ENCODE measurements at regions not wholly inside any gene's neighbourhood (a gene's known extent, or its start where the extent isn't known, plus 50 kb on each side); places are given as distances from the start of the nearest gene placed in this dataset.

GRCh38 chr1:106189780-106190179 lies 866.7 kb upstream of the PRMT6 start:
- WGBS, 2 donors: 94 to 100% methylated on average over 2 of the region's 2 CpGs
- no peak for TF ChIP-seq POLR2A (IDR thresholded peaks at IDR 0.05)
- TF ChIP-seq, protein P1, sequence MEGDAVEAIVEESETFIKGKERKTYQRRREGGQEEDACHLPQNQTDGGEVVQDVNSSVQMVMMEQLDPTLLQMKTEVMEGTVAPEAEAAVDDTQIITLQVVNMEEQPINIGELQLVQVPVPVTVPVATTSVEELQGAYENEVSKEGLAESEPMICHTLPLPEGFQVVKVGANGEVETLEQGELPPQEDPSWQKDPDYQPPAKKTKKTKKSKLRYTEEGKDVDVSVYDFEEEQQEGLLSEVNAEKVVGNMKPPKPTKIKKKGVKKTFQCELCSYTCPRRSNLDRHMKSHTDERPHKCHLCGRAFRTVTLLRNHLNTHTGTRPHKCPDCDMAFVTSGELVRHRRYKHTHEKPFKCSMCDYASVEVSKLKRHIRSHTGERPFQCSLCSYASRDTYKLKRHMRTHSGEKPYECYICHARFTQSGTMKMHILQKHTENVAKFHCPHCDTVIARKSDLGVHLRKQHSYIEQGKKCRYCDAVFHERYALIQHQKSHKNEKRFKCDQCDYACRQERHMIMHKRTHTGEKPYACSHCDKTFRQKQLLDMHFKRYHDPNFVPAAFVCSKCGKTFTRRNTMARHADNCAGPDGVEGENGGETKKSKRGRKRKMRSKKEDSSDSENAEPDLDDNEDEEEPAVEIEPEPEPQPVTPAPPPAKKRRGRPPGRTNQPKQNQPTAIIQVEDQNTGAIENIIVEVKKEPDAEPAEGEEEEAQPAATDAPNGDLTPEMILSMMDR (IDR thresholded peaks at IDR 0.05): no peak
- no peaks in the 10 kb centered on the region for H3K4me1 ChIP-seq
- no peaks in the 10 kb centered on the region for H3K9me3 ChIP-seq
- DNase-seq: no peak
- no peaks in the 10 kb centered on the region for H3K36me3 ChIP-seq (ENCODE audit: low read depth, missing control alignments)
- no peak overlapping the region for H3K27ac ChIP-seq
- no peaks in the 10 kb centered on the region for H3K27me3 ChIP-seq
- no peak overlapping the region for H3K4me3 ChIP-seq
- intact Hi-C loops (cut with DNase I; ENCODE audit: low total_unique reads): no loop called here

GRCh38 chr1:106194206-106194605 lies 862.3 kb upstream of the PRMT6 start:
- H3K4me3 ChIP-seq: no peak overlapping the region
- TF ChIP-seq, protein P1 (IDR thresholded peaks at IDR 0.05): no peak
- TF ChIP-seq POLR2A (IDR thresholded peaks at IDR 0.05): no peak
- intact Hi-C loops (cut with DNase I; ENCODE audit: low total_unique reads): no loop called here

GRCh38 chr1:106200711-106201110 lies 855.8 kb upstream of the PRMT6 start:
- no peak overlapping the region for H3K27ac ChIP-seq
- TF ChIP-seq POLR2A (IDR thresholded peaks at IDR 0.05): no peak
- TF ChIP-seq, protein P1 (IDR thresholded peaks at IDR 0.05): no peak
- no peak overlapping the region for H3K4me3 ChIP-seq

More at GRCh38 chr1:106194206-106194605, 862.3 kb upstream of the PRMT6 start:
- Histone ChIP-seq H3K36me3 (ENCODE audit: low read depth, missing control alignments) (no peaks in the 10 kb centered on the region), H3K27ac (no peak overlapping the region), H3K4me1 (no peaks in the 10 kb centered on the region), H3K9me3 (no peaks in the 10 kb centered on the region), H3K27me3 (no peaks in the 10 kb centered on the region)
- no peak for DNase-seq

DNA sequence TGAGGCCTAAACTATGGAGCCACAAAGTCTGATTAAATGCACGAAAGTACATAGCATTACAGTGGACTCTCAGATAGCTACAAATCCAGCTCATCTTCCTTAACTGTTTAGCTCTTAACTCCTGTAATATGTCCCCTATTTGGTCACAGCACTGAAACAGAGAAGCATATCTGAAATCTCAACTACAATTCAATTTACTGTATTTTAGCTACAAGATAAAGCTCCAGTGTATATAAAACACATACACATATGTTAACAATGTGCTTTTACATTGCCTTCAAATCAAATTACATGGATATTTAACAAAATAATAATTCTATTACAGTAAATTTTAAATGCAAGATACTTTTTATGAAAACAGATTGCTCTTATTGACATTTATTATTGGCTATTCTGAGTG lies 849.3 kb upstream of the PRMT6 start:
- 91 to 95% methylated on average over 1 of the region's 1 CpG for WGBS, 2 donors
- no peaks in the 10 kb centered on the region for H3K27me3 ChIP-seq

More at GRCh38 chr1:106200711-106201110, 855.8 kb upstream of the PRMT6 start:
- no peak for DNase-seq
- Histone ChIP-seq H3K9me3 (no peaks in the 10 kb centered on the region), H3K36me3 (ENCODE audit: low read depth, missing control alignments) (no peaks in the 10 kb centered on the region), H3K4me1 (no peaks in the 10 kb centered on the region), H3K27me3 (no peaks in the 10 kb centered on the region)
- 82 to 100% methylated on average over 3 of the region's 3 CpGs for WGBS, 2 donors
- intact Hi-C loops (cut with DNase I; ENCODE audit: low total_unique reads): no loop called here

GRCh38 chr1:106217765-106218164 lies 838.7 kb upstream of the PRMT6 start:
- 33 to 46% methylated on average over 2 of the region's 2 CpGs for WGBS, 2 donors
- Histone ChIP-seq H3K36me3 (ENCODE audit: low read depth, missing control alignments) (no peaks in the 10 kb centered on the region), H3K4me1 (no peaks in the 10 kb centered on the region), H3K27ac (no peak overlapping the region), H3K4me3 (no peak overlapping the region), H3K9me3 (no peaks in the 10 kb centered on the region), H3K27me3 (no peaks in the 10 kb centered on the region)
- intact Hi-C loops (cut with DNase I; ENCODE audit: low total_unique reads): no loop called here
- no peak for DNase-seq
- no peak for TF ChIP-seq POLR2A (IDR thresholded peaks at IDR 0.05)
- TF ChIP-seq, protein P1 (IDR thresholded peaks at IDR 0.05): no peak

More for the DNA sequence above, 849.3 kb upstream of the PRMT6 start:
- H3K4me1 ChIP-seq: no peaks in the 10 kb centered on the region
- H3K36me3 ChIP-seq (ENCODE audit: low read depth, missing control alignments): no peaks in the 10 kb centered on the region
- DNase-seq: no peak
- no peak overlapping the region for H3K27ac ChIP-seq
- no peaks in the 10 kb centered on the region for H3K9me3 ChIP-seq
- TF ChIP-seq POLR2A (IDR thresholded peaks at IDR 0.05): no peak
- TF ChIP-seq, protein P1 (IDR thresholded peaks at IDR 0.05): no peak
- intact Hi-C loops (cut with DNase I; ENCODE audit: low total_unique reads): no loop called here
- H3K4me3 ChIP-seq: no peak overlapping the region

Data from testis (tissue), 2 donors.